ENCODE measurements at regions not wholly inside any gene's neighbourhood (a gene's known extent, or its start where the extent isn't known, plus 50 kb on each side); places are given as distances from the start of the nearest gene placed in this dataset.
"Not testable (repeated sequence)": the region's sequence is repeated elsewhere in the genome, so short reads cannot be mapped to it uniquely, and the experiment has no call there.

DNA sequence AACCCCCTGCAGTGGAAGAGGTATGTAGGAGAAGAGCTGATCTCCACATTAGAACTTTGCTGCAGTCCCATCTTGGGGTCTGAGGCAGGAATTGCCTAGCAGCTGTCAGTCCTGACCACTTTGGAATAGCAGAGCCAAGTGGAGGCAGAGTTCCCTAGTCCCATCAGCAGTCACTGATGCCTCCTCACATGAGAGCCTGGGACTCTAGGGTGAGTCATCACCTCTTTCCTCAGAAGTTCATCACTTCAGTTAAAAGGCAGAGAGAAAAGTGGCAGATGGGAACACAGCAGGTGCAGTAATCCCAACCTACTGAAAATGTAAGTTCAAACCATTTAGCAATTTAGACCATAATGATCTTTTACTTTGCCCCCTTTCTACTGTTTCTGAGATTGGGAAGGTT lies 73.9 kb upstream of the MED14 start:
- TF ChIP-seq, protein P1, sequence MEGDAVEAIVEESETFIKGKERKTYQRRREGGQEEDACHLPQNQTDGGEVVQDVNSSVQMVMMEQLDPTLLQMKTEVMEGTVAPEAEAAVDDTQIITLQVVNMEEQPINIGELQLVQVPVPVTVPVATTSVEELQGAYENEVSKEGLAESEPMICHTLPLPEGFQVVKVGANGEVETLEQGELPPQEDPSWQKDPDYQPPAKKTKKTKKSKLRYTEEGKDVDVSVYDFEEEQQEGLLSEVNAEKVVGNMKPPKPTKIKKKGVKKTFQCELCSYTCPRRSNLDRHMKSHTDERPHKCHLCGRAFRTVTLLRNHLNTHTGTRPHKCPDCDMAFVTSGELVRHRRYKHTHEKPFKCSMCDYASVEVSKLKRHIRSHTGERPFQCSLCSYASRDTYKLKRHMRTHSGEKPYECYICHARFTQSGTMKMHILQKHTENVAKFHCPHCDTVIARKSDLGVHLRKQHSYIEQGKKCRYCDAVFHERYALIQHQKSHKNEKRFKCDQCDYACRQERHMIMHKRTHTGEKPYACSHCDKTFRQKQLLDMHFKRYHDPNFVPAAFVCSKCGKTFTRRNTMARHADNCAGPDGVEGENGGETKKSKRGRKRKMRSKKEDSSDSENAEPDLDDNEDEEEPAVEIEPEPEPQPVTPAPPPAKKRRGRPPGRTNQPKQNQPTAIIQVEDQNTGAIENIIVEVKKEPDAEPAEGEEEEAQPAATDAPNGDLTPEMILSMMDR (IDR thresholded peaks at IDR 0.05; ENCODE audit: insufficient read depth, low read length): no peak
- DNase-seq (ENCODE audit: low read depth): no peak
- H3K4me3 ChIP-seq (ENCODE audit: low read depth, low read length): no peak overlapping the region

DNA sequence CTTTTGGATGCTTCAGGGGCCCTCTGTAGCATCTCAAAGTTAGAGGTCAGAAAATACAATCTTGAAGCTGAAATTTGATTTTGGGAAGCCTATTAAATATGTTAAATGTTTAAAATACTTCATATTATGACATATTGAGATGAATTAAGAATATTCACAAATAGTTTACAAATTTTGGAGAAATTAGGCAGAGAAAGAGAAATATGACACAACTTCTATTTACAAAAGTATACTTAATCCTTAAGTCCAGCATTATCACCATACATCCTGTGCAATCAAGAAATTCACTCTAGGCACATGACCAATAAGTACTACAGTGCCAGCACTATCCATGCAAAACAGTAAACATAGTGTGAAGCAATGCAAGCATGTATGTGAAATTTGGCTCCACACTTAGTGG lies 79.7 kb upstream of the MED14 start:
- not testable (repeated sequence) for DNase-seq (ENCODE audit: low read depth); H3K4me3 ChIP-seq (ENCODE audit: low read depth, low read length)

DNA sequence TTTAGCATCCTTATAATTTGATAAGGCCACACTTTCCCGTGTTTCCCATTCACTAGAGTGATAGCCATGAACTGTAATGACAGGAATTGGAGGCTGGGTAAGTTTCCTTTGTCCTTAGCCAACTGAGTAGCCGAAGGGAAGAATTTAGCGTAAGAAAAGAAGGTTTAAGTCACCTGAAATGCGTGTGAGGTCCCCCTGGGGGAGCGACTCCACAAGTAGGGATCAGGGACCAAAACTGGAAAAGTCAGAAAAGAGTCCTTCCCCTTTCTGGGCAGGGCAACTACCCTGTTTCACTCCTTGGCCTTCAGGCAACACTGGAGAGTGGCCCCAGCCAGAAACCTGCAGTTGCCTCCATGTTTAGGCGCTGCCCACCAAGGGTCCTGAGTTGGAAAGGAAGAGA lies 81.6 kb upstream of the MED14 start:
- TF ChIP-seq, protein P1 (IDR thresholded peaks at IDR 0.05; ENCODE audit: insufficient read depth, low read length): no peak

DNA sequence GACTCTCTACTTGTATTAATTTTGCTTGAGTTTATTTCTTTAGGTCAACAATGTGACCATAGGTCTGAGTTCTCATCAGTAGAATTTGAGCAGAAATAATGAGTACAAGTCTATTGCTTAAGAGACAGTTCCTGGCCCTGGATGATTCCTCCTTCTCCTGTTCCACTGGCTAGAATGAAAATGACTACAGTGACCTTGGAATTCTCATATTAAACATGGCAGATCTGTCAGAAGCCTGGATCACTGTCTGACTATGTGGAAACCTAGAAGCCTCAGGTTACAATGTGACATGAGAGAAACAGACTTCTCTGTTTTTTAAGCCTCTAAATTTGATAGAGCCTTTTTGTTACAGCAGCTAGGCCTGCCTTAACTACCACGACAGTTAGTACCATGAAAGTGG lies 82.9 kb upstream of the MED14 start:
- no peak for DNase-seq (ENCODE audit: low read depth)
- H3K4me3 ChIP-seq (ENCODE audit: low read depth, low read length): no peak overlapping the region
- TF ChIP-seq, protein P1 (IDR thresholded peaks at IDR 0.05; ENCODE audit: insufficient read depth, low read length): no peak

More for the DNA sequence above, 81.6 kb upstream of the MED14 start:
- no peak overlapping the region for H3K4me3 ChIP-seq (ENCODE audit: low read depth, low read length)
- no peak for DNase-seq (ENCODE audit: low read depth)

DNA sequence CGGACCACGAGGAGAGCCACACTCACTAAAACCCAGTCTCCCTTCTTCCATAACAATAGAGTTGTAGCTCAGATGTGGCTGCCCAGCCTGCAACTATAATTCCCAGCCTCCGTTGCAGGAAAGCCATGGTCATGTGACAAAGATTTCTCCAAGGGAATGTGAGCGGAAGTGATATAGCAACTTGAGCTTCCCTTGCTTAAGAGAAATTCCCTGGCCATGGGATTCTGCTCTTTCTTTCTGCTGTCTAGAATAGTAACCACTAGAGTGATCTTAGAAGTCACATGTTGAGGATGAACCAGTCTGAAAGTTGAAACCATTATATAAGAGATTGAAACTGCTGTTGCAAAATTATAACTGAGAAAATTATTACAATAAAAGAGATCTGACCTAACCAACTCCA lies 86.4 kb upstream of the MED14 start:
- DNase-seq (ENCODE audit: low read depth): no peak
- no peak overlapping the region for H3K4me3 ChIP-seq (ENCODE audit: low read depth, low read length)
- TF ChIP-seq, protein P1 (IDR thresholded peaks at IDR 0.05; ENCODE audit: insufficient read depth, low read length): no peak

DNA sequence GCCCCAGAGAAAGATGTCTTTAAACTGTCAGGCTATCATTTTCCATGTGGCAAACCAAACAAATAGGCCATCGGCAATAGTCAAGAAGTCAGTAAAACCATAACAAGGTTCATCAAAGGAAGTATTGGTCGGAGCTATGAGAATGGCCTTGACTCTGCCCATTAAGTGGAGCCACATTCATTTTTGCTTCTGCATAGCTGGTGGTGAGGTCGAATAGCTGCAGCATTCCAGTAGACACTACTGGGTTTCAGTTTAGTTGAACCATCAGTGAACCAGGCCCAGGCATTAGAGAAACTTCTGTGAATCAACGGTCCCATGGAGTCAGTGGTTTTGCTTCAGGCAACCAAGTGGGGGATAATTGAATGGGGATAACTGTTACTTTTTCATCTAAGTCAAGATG lies 92.0 kb upstream of the MED14 start:
- DNase-seq (ENCODE audit: low read depth): no peak
- TF ChIP-seq, protein P1 (IDR thresholded peaks at IDR 0.05; ENCODE audit: insufficient read depth, low read length): no peak
- H3K4me3 ChIP-seq (ENCODE audit: low read depth, low read length): no peak overlapping the region

DNA sequence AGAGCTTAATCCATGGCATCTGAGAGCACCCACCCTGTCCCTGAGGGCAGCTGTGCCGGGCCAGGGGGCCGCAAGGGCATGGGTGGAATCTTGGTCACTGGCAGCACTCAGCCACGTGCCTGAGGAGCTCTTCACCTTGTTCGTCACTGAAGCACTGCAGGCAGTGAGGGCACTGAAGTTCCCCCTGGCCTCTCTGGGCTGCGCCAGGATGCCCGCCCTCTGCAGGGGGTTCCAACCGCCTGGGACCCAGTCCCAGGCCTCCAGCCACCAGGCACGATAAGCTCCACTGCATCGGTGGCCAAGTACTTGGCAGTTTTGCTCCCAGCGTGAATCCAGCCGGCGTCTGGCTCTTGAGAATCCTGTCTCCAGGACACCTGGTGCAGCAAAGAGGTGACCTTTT lies 96.4 kb upstream of the MED14 start:
- TF ChIP-seq, protein P1 (IDR thresholded peaks at IDR 0.05; ENCODE audit: insufficient read depth, low read length): no peak
- H3K4me3 ChIP-seq (ENCODE audit: low read depth, low read length): no peak overlapping the region
- DNase-seq (ENCODE audit: low read depth): no peak

Data from fibroblast of the aortic adventitia (primary cell).